ENCODE measurements at regions not wholly inside any gene's neighbourhood (a gene's known extent, or its start where the extent isn't known, plus 50 kb on each side); places are given as distances from the start of the nearest gene placed in this dataset.

DNA sequence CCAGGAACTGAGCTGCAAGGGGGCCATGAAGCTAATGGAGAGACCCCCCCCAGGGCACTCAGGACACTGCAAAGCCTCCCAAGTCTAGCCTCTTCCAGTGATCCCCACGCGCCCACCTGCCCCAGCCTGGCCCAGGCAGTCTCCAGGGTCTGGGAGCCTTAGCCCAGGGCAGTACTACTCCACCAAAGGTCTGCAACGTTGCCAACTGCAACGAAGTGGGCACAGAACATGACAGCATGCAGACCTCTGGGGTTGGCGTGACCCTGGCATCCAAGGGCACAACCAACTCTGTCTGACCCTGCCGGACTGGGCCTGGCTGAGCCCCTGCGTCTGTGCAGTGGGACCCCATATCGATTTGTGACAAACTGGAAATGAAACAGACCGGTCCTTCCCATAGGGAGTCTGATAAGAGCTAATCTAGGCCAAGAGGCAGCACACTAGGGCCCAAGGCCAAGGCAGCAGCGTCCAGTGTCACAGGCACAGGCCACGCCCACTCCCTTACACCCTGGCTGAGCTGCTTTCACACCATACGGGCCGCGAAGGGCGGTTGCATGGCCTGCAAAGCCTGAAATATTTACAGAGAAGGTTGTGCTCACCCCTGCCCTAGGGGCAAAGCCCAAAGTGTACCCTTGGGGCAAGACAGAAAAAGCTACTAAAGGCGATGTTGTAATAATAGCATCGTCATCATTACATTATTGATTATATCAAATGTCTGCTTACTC is 76.7 kb downstream of the NCOR2 start:
- peaks cover 0 to 6% of the 10 kb centered on the region in 2 donors for H3K36me3 Mint-ChIP-seq
- no peak overlapping the region for H3K4me3 Mint-ChIP-seq
- H3K9me3 Mint-ChIP-seq = no peaks in the 10 kb centered on the region
- DNase-seq = no peak
- H3K27me3 Mint-ChIP-seq = no peaks in the 10 kb centered on the region
- no peak for ATAC-seq (ENCODE audit: low read depth in 2 of 2)
- peaks cover 54 to 64% (median 56%) of the 10 kb centered on the region in 3 donors for H3K4me1 Mint-ChIP-seq
- H3K27ac Mint-ChIP-seq = peak overlapping the region in 1 of 6 donors; percentile 44

DNA sequence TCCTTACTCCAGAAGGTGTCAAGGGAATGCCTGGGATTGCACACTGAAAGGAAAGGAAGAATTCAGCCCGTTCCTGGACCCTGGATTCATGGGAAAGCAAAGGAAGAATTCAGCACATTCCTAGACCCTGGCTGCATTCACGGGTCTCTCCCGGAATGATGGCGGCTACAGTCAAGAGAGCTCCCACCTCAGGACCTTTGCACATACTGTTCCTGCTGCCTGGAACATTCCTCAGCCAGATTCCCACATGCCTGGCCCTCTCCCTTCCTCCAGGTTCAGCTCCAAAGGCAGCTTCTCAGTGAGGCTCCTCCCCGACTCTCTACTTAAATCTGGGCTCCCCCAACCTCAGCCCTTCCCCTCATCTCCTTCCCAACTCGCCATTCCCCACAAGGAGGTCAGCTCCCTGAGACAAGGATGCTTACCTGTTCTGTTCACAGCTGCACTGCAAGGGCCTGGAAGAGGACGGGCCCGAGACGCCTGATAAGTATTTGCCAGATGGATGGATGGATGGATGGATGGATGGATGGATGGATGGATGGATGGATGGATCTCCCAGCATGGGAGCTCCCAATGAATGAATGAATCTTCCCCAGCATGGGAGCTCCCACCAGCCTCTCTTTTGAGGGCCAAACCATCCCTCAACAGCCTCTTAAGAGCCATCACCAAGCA is 77.4 kb downstream of the NCOR2 start:
- DNase-seq (no peak), ATAC-seq (ENCODE audit: low read depth in 2 of 2) (no peak)
- Mint-ChIP-seq H3K4me3 (no peak overlapping the region), H3K27ac (peak overlapping the region in 1 of 6 donors; percentile 80), H3K9me3 (no peaks in the 10 kb centered on the region), H3K4me1 (peaks cover 50 to 60% (median 53%) of the 10 kb centered on the region in 3 donors), H3K36me3 (peaks cover 0 to 6% of the 10 kb centered on the region in 2 donors), H3K27me3 (no peaks in the 10 kb centered on the region)

DNA sequence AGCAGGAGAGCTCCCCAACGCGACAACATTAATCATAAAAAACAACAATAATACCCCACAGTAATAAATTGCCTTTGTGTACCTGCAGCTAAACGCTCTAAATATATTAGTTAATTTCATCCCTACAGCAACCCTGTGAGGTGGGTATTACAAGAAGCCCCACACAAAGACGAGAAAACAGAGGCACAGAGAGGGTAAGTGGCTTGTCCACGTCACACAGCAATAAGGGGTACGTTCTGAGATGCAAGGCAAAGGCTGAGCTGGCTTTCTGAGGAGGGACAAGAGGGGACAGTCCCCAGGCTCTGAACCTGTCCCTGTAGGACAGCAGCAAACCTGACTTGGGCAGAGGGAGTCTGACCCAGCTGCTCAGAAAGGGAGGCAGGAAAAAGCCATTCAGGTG is 78.2 kb downstream of the NCOR2 start:
- no peak for ATAC-seq (ENCODE audit: low read depth in 2 of 2)
- H3K27me3 Mint-ChIP-seq = no peaks in the 10 kb centered on the region
- peaks cover 0 to 15% of the 10 kb centered on the region in 2 donors for H3K36me3 Mint-ChIP-seq
- H3K4me1 Mint-ChIP-seq = peaks cover 51 to 60% (median 53%) of the 10 kb centered on the region in 3 donors
- peaks cover 0 to 2% (median 0%) of the 10 kb centered on the region in 7 donors for H3K9me3 Mint-ChIP-seq
- no peak overlapping the region for H3K4me3 Mint-ChIP-seq
- peak overlapping the region in 1 of 6 donors; percentile 67 for H3K27ac Mint-ChIP-seq
- DNase-seq = no peak

DNA sequence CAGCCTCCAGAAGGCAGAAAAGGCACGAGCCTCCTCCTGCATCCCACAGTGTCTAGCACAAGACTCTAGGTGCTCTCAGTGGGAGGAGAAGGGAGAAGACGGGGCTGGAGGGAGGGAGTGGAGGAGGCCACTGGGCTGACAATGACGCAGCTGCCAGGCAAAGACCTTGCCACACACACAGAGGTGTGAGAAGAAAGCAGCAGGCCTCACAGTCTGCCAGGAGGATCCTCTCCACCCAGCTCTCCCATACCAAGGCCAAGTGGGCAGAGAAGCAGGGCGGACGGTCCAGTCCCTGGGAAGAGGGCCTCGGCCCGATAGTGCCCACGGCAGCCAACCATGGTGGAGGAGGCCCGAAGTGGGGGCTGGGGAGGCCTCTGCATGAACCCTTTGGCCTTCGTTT is 78.9 kb downstream of the NCOR2 start:
- H3K27ac Mint-ChIP-seq = peak overlapping the region in 1 of 6 donors; percentile 52
- ATAC-seq (ENCODE audit: low read depth in 2 of 2) = no peak

DNA sequence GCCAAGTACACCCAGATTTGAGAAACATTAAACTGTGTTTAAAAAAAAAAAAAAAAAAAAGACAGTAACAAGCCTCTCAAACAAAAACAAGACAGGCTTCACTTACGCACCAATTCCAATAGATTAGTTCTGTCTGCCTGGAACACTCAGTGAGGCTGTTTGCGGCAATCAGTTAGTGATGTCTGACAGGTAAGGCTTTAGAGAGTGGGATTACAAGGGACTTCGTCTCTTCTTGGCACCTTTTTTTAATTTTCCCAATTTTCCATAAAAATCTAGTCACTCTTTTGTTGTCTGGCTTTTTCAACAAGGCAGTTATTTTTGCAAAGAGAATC is 79.6 kb downstream of the NCOR2 start:
- Mint-ChIP-seq H3K36me3 (peaks cover 0 to 23% of the 10 kb centered on the region in 2 donors), H3K27ac (peak overlapping the region in 1 of 6 donors; percentile 52), H3K4me1 (peaks cover 42 to 46% (median 45%) of the 10 kb centered on the region in 3 donors), H3K27me3 (no peaks in the 10 kb centered on the region), H3K9me3 (peaks cover 0 to 2% (median 0%) of the 10 kb centered on the region in 7 donors), H3K4me3 (peak overlapping the region in 1 of 8 donors; percentile 44)
- no peak for DNase-seq
- no peak for ATAC-seq (ENCODE audit: low read depth in 2 of 2)

More for the DNA sequence above, 78.9 kb downstream of the NCOR2 start:
- Mint-ChIP-seq H3K4me3 (peak overlapping the region in 1 of 8 donors; percentile 85), H3K4me1 (peaks cover 49 to 53% (median 50%) of the 10 kb centered on the region in 3 donors), H3K36me3 (peaks cover 0 to 22% of the 10 kb centered on the region in 2 donors), H3K9me3 (peaks cover 0 to 2% (median 0%) of the 10 kb centered on the region in 7 donors), H3K27me3 (no peaks in the 10 kb centered on the region)
- no peak for DNase-seq

DNA sequence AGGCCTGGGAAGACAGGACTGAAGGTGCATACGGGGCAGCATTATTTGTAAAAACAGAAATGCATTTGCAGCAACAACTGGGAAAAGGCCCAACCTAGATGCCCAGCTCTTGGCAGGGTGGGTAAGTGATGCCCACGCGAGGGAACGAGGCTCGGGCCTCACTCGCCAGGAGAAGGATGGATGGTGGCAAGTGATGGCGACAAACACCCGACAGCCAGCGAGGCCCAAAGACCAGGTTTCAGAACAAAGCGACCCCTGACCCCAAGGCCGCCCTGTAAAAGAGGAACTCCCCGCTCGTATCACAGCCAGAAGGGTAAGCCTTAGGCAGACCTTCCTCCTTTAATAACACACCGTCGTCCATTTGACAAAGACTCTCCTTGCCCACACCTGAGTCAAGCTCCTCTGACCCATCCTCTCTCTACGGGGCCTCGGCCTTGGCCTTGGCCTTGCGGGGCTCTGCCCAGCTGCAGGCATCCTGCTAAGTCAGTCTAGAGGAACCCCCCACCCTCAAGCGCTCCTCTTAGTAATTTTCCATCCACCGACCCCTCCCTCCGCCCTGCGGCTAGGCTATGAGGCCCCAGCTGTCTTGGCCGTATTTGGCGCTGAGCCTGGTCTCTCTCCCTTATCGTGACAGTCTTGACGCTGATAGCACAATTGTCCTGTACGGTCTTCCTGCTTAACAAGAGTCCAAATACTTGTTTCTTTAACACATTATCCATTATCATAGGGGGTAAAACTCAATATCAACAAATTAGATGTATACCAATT is 80.2 kb downstream of the NCOR2 start:
- no peak for ATAC-seq (ENCODE audit: low read depth in 2 of 2)

DNA sequence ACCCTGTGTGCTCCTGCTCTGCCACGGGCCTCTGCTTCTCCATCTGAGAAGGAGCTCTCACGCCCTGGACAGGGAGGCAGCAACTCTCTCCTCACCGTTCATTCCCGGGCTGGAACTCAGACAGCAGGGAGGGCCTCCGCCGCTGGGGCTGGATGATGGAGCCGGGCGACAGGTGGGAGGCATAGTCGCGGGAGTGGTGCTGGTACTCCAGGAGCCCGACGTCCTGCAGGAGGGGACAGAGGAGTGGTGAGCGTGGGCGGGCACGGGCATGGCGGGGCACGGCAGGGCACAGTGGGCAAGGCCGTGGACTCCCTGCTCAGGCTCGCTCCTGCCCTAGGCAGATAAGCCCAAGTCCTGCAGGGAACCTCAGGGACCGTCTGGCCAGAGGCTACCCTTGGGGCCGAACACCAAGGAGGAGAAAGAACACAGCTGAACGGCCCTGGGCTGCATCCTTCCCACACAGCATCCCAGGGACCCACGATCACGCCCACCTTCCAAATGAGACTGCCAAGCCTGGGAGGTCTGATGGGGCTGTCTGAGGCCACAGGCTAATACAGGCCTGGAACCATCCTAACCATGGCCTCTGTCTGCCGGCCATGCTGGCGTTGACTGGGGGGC is 81.0 kb downstream of the NCOR2 start:
- Mint-ChIP-seq H3K9me3 (peaks cover 0 to 2% (median 0%) of the 10 kb centered on the region in 7 donors), H3K4me1 (peaks cover 39 to 55% (median 41%) of the 10 kb centered on the region in 3 donors), H3K27me3 (no peaks in the 10 kb centered on the region), H3K27ac (peak overlapping the region in 2 of 6 donors; percentile 67 to 81), H3K36me3 (peaks cover 4 to 30% of the 10 kb centered on the region in 2 donors), H3K4me3 (peak overlapping the region in 2 of 8 donors; percentile 63 to 76)
- no peak for DNase-seq
- ATAC-seq (ENCODE audit: low read depth in 2 of 2) = no peak

More for the DNA sequence above, 80.2 kb downstream of the NCOR2 start:
- Mint-ChIP-seq H3K27me3 (no peaks in the 10 kb centered on the region), H3K9me3 (peaks cover 0 to 2% (median 0%) of the 10 kb centered on the region in 7 donors), H3K27ac (peak overlapping the region in 5 of 6 donors; percentile 39 to 88 (median 52)), H3K4me3 (peak overlapping the region in 2 of 8 donors; percentile 34 to 72), H3K4me1 (peaks cover 41 to 47% (median 43%) of the 10 kb centered on the region in 3 donors), H3K36me3 (peaks cover 0 to 23% of the 10 kb centered on the region in 2 donors)
- DNase-seq = no peak

DNA sequence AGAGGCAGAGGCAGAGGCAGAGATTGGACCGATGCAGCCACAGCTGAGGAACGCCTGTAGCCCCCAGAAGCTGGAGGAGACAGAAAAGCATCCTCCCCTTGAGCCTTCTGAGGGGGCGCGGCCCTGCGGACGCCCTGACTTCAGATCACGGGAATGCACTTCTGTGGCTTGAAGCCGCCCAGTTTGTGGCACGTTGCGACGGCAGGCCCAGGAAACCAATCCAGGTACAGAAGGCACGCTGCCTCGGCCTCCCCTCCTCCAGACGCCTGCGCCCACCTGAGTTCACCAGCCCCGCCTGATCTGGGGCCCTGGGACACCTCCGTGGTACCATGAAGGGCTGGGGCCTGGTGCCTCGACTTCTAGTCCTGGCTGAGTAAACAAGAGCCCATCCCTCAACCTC is 82.0 kb downstream of the NCOR2 start:
- ATAC-seq (ENCODE audit: low read depth in 2 of 2) = no peak
- peaks cover 5 to 35% of the 10 kb centered on the region in 2 donors for H3K36me3 Mint-ChIP-seq
- H3K4me3 Mint-ChIP-seq = peak overlapping the region in 1 of 8 donors; percentile 47
- no peak for DNase-seq
- peak overlapping the region in 3 of 6 donors; percentile 47 to 86 (median 63) for H3K27ac Mint-ChIP-seq
- H3K4me1 Mint-ChIP-seq = peaks cover 42 to 66% (median 48%) of the 10 kb centered on the region in 3 donors
- H3K9me3 Mint-ChIP-seq = peaks cover 0 to 2% (median 0%) of the 10 kb centered on the region in 7 donors
- no peaks in the 10 kb centered on the region for H3K27me3 Mint-ChIP-seq

DNA sequence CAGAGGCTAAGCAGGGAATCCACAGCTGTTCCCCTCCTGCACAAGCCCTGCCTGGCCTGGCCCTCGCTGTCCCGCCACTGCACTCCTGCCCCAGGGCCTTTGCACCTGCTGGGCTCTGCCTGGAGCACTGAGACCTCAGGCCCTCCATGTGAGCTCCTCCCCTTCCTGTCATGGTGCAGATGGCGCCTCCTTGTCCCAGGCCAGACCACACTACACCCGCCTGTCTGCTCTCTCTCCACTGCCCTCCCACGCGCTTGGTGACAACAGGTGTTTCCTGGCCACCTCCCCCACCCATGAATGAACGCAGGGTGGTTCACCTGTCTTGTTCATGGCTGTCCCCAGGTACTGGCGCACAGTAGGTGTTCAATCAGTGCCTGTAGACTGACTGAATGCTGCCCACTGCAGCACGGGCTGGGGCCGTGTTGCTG is 82.9 kb downstream of the NCOR2 start:
- Mint-ChIP-seq H3K9me3 (peaks cover 0 to 2% (median 0%) of the 10 kb centered on the region in 7 donors), H3K4me1 (peaks cover 43 to 63% (median 51%) of the 10 kb centered on the region in 3 donors), H3K4me3 (no peak overlapping the region), H3K27me3 (no peaks in the 10 kb centered on the region), H3K36me3 (peaks cover 5 to 35% of the 10 kb centered on the region in 2 donors), H3K27ac (peak overlapping the region in 3 of 6 donors; percentile 12 to 63 (median 52))
- peak; percentile 46 to 57 for ATAC-seq (ENCODE audit: low read depth in 2 of 2)
- DNase-seq = no peak

DNA sequence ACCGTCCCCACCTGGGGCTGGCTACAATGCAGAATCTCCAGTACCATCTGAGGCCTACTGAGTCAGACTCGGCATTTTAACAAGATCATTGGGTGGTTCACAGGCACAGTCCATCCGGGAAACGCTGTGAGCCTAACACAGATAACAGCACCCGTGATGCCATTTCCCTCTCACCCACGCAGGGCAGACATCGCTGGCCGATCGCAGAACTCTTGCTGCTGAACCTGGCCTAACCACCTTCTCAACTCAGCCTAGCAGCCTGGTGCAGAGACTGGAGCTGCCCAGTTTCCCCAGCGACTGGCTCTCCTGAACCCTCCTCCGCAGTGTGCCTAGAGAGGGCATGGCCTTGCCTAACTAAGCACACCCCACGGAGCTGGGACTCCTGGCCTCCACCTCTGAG is 83.3 kb downstream of the NCOR2 start:
- Mint-ChIP-seq H3K27me3 (no peaks in the 10 kb centered on the region), H3K4me1 (peaks cover 48 to 64% (median 51%) of the 10 kb centered on the region in 3 donors), H3K36me3 (peaks cover 5 to 39% of the 10 kb centered on the region in 2 donors), H3K4me3 (peak overlapping the region in 1 of 8 donors; percentile 63), H3K9me3 (peaks cover 0 to 2% (median 0%) of the 10 kb centered on the region in 7 donors), H3K27ac (peak overlapping the region in 1 of 6 donors; percentile 63)
- DNase-seq = no peak
- no peak for ATAC-seq (ENCODE audit: low read depth in 2 of 2)

DNA sequence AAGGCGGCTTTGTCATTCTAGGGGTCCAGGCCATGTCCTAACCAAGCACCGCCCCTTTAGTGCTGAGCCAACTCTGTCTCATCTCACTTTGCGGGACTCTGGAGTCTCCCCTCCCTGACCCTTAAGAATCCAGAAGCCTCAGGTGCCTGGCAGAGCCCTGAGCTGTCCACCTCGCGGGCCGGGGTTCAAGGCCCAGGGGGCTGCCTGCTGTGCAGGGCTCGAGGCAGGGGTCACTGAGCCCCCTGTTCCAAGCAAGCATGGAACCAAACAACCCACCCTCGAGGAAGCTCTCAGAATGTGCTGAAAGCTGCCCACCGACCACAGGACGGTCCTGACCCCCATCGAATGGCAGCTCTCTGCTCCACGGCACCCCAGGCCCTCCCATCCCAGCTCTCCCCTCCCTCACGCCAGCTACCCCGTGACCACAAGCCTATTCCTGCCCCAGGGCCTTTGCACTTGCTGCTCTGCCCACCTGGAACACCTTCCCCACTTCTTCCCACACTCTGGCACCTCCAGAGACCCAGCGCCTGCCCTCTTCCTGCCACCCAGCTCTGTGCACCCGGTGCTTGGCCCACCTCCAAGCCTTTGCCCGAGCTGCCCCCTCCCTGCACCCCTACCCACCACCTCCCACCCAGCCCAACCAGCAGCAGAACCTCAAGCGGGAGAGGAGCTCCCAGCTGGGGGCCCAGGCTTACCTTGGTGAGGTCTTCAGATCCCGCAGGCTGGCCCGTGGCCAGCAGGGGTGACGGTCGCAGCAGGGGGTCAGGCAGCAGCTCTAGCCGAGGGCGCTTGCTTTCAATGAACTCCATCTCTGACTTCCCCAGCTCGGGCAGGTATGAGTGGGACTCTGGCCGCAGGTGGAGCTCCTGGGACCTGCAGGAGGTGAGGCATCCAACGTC is 84.3 kb downstream of the NCOR2 start:
- ATAC-seq (ENCODE audit: low read depth in 2 of 2) = no peak
- Mint-ChIP-seq H3K9me3 (peaks cover 0 to 8% (median 4%) of the 10 kb centered on the region in 7 donors), H3K4me1 (peaks cover 52 to 64% (median 54%) of the 10 kb centered on the region in 3 donors)

DNA sequence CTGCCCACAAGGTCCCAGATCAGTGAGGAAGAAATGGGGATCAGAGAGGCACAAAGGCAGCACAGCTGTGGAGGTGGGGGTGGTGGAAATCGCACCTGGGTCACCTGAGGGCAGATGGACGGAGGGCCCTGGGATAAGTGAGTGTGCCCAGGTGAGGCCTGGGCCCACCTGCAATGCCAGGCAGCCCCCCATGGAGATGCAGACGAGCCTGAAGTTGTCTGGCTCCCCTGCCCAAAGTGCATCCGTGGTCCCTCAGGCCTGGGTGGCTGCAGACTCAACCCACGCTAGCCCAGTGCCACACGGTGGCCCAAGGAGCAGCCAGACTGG is 84.9 kb downstream of the NCOR2 start:
- peaks cover 49 to 64% (median 56%) of the 10 kb centered on the region in 3 donors for H3K4me1 Mint-ChIP-seq
- no peak for DNase-seq
- H3K36me3 Mint-ChIP-seq = peaks cover 12 to 54% of the 10 kb centered on the region in 2 donors
- no peak overlapping the region for H3K27ac Mint-ChIP-seq
- no peak for ATAC-seq (ENCODE audit: low read depth in 2 of 2)
- no peak overlapping the region for H3K4me3 Mint-ChIP-seq
- H3K27me3 Mint-ChIP-seq = no peaks in the 10 kb centered on the region
- peaks cover 4 to 14% (median 9%) of the 10 kb centered on the region in 7 donors for H3K9me3 Mint-ChIP-seq

More for the DNA sequence above, 84.3 kb downstream of the NCOR2 start:
- H3K27ac Mint-ChIP-seq = peak overlapping the region in 2 of 6 donors; percentile 22 to 56
- no peaks in the 10 kb centered on the region for H3K27me3 Mint-ChIP-seq
- H3K4me3 Mint-ChIP-seq = peak overlapping the region in 1 of 8 donors; percentile 68
- peaks cover 11 to 48% of the 10 kb centered on the region in 2 donors for H3K36me3 Mint-ChIP-seq
- no peak for DNase-seq
